NCI-H524 treated with DMSO at 0.1 percent for 48 hours (cell line): ENCODE measurements at regions not wholly inside any gene's neighbourhood (a gene's known extent, or its start where the extent isn't known, plus 50 kb on each side); places are given as distances from the start of the nearest gene placed in this dataset.
"Not testable (repeated sequence)": the region's sequence is repeated elsewhere in the genome, so short reads cannot be mapped to it uniquely, and the experiment has no call there.

Experiments
- DNase-seq: peaks from one replicate; lab custom pipeline; 2025; lab: John Stamatoyannopoulos, UW

DNA sequence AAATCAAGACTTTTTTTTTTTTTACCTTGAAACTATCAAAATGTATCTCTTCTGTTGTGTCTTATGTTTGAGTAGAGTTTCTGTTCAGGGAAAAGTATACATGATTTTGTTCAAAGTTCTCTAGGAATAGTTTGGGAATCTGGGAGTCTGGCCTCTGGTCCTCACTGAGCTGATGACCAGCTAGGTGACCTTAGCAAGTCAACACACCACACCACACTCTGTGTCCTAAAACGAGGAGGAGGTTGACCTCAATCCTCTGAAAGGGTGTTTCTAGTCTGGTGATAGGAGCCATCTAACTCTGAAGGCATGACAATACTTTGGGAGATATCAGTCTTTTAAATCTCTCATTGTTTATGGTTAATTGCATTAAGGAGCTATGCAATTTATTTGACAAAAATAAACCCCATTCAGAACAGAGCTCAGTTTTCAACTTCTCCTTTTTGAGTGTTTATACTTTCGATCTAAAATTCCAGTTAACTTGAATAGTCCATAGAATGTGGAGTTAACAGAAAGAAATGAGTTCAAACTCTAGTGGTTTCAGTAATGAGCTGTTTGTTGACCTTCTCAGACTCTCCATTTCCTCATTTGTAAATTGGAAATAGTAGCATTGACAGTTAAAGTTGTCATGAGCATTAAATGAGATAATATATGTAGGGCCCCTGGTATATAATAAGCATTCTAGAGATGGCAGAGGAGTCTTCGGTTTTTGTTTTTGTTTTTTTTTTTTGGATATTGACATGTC is 112.2 kb upstream of the LRRN1 start:
- DNase-seq = no peak

DNA sequence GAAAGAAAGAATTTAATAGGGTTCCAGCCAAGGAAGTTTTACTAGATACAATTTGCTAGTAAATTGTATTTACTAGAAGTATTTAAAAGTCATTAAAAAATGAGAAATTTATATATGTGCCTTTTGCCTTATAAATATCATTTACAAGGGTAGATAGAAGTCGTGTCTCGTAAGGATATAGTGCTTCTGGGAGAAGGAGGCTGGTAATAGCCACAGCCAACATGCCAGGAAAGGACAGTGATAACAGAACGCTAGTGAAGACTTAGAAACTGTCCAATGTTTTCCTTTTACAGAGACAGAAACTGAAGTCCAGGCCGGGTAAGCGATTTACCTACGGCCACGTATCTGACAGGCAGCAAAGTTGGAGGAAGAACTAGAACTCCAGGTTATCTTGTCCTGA is 113.5 kb upstream of the LRRN1 start:
- DNase-seq = no peak

DNA sequence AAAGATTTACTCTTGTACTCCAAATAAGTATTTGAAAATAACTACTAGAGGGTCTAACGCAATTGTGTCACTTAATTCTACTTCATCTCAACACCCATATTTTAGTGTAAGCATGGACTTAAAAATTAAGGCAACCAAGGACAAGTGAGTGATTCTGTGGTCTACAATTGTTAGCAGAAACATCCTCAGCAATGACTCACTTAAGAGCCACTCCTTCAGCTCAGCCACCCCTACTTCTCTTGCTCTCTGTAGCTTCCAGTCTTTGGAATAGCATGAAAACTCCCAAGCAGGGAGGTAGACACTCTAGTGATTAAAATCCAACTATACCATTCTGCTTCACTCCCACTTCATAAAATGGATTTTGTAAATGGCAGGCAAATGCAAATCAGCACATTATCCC is 116.0 kb upstream of the LRRN1 start:
- no peak for DNase-seq

DNA sequence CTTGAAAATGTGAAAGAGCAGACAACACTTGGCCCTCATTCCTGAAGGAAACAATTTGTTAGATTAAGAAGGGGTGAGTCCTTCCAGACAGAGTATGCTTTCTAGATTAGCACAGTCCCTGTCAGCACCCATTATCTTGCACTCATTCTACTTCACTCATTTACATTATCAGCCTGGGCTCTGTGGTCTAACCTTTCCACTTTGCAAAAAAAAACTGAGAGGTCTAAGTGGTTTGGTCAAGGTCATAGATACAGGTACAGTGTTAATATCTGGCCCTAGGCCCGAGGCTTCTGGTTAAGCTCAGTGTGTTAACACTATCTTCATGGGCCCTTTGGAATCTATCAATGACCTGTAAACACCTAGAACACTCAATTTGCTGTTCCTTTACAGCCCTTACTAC is 123.4 kb upstream of the LRRN1 start:
- no peak for DNase-seq

DNA sequence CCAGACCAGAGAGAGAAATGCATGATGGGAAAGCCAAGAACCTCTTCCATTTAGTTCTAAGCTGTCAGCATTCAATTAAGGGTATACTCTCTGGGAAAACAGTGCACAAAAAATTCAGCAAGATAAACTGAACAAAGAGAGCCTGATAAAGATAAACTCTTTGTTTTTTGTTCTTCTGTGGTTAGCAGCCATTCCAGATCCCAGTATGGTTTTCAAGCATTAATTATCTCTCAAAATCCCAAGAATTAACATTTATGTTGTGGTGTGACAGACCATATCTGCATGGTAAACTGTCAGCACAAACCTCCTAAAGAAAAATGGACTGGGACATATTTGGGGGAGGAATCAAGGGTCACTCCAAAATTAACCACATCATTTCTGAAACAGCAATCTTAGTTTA is 124.0 kb upstream of the LRRN1 start:
- DNase-seq = no peak

DNA sequence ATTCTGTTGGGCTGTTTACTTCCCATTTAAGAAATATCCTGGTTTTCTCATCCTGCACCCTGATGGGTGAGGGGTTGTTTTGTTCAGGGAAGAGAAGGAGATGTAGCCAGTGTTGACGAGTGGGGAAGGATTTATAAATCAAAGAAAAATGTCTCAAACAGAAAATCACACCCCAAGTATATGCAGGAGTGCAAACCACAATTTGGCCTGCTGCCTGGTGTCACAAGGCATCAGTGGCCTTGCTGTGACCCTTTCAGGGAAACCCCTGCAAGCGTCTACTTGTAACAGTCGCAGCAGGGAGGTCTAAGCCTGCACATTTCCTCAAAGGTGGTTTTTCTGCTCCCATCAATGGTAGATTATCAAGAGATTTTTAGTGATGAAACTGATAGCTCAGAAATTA is 132.6 kb upstream of the LRRN1 start:
- DNase-seq = no peak

DNA sequence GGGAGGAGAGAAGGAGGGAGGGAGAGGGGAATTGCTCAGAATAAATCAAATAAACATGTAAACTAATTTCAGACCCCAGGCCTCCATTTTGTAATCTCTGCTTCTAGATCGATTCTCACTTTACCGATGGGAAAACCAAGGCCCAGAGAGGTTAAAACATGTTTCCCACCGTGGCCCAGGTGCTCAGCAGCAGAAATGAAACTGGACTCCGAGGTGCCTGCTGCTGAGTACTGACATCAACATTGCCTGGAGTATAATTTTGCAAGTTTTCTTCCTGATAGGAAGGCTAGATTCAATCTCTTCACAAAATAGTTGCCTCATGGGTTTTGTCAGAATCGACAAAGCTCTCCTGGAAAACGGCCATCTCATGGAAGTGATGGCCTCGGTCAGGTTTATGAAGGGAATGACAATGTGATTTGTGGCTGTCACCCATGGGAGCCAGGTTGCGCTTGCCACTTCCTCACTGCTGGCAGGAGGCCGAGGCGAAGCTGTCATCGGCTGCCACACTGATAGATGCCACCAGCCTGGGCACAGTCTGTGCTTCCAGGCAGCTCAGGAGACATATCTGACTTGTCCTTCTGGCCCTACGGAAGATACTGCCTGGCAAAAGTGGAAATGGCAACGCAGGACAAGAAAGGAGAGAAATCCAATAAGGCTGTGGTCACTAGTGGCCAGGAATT is 133.1 kb upstream of the LRRN1 start:
- DNase-seq = no peak

DNA sequence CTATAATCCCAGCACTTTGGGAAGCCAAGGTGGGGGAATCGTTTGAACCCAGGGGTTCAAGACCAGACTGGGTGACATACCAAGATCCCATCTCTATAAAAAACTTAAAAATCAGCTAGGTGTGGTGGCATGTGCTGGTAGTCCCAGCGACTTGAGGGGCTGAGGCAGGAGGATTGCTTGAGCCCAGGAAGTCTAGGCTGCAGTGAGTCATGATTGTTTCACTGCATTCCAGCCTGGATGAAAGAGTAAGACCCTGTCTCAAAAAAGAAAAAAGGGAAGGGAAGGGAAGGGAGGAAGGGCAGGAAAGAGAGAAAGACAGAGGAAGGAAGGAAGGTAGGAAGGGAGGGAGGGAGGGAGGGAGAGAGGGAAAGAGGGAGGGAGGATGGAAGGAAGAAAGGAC is 133.7 kb upstream of the LRRN1 start:
- DNase-seq = no peak

DNA sequence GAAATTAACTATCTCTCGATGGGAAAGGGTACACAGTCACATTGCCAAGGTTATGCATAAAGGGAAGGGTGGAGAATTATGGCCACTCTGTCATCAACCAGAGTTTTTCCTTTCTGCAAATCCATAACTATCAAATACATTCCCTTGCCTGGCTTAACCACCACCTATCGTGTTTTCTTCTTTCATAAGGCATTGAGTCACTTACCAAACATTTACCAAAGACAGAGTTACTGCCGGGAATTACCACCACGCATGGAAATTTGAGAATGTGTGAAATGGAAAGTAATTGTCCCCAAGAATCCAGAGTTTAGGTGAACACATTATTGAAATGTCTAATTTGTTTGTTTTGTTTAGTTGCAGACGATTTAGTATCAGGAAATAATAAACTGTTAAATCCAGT is 134.3 kb upstream of the LRRN1 start:
- no peak for DNase-seq

DNA sequence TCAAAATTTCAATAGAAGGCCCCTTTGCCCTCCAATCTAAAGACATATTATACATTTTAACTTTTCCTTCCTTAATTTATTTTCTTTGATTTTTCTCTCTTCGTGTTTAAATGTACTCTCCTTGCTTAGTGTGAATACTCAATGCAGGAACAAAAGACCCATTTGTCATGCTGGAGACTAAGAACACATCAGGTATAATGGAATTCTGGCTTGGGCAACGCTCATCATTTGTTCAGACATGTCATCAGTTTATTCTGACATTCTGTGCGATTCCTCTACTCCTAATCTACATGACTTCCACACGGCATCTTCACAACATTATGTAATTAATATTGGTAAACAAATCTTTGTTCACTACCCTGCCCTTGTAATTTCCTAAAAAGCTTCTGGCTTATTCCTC is 136.6 kb upstream of the LRRN1 start:
- DNase-seq = no peak

DNA sequence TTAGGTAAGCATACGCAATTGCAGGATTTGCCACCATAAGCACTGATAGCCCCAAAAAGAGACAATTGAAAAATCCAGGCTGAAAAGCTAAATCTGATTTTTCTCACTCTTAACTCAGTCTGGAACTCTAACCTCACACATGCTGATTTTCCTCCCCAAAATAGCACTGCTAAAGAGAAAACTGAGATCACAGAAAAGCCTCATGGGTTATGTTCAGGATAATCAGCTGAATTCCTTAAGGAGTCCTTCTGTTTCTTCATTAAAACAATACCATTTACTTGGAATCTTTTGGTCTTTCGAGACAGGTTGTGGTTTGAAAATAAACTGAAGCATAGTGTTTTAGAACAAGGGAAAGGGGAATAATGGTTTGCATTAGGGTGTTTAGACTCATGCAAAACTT is 144.3 kb upstream of the LRRN1 start:
- DNase-seq = no peak

DNA sequence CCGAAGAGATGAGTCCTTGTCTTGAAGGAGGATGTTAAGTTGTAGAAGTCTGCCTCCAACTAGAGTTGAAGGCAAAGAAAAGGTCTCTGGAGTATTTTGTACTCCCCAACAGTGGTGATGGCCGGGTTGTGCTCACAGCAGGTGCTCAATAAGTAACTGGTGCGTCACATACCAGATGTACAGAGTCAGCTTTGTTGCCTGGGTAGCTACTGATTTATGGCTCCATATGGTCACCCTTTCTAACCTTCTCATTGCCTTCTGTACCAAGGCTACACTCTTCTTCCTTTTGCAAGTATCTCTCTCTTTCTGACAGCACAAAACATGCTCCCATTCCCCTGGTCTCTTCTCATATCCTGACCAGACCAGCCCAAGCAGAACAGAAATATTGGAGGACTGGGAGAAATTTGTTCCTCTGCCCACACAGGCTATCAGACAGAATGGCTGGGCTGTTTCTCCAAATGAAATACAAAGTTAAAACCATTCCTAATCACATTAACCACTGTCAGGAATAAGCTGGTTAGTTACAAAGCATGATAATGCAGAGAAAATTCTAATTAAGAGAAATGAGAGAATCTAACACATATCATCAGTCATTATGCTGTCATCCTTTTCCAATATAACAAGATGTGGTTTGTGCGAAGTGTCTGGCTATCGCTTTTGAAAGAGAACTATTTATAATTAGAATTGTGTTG is 150.1 kb upstream of the LRRN1 start:
- DNase-seq = peak; percentile 77

DNA sequence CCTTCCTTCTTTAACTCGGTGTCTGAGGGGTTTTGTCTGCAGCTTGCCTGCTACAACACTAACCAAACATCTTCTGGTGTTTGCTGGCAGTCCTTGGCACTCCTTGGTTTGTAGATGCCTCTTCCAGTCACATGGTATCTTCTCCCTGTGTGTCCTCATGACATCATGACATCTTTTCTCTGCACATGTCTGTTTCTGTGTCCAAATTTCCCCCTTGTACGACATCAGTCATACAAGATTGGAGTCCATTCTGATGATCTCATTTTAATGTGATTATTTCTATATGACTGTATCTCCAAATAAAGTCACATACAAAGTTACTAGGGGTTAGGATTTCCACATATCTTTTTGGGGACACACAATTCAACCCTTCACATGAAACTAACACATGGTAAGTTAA is 152.3 kb upstream of the LRRN1 start:
- no peak for DNase-seq

DNA sequence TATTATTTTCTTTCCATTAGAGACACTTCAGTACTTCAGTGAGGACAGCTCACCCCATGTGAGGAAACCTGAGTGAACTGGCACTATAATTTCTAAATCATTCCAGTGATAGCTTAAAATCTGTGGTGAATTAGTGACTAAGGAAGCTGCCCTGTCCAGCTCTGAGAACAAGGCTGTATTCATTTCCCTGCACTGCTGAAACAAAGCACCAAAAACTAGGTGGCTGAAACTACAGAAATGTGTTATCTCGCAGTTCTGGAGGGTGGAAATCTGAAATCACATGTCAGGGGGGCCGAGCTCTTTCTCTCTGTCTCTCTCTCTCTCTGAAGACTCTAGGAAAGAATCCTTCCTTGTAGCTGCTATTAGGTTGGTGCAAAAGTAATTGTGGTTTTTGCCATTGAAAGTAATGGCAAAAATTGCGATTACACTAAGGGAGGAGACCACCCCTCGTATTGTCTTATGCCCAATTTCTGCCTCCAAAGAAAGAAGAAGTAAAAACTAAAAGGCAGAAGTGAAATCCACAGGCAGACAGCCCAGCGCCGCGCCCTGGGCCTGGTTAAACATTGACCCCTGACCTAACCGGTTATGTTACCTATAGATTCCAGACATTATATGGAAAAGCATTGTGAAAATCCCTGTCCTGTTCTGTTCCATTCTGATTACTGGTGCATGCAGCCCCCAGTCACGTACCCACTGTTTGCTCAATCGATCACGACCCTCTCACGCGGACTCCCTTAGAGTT is 153.0 kb upstream of the LRRN1 start:
- DNase-seq = not testable (repeated sequence)

DNA sequence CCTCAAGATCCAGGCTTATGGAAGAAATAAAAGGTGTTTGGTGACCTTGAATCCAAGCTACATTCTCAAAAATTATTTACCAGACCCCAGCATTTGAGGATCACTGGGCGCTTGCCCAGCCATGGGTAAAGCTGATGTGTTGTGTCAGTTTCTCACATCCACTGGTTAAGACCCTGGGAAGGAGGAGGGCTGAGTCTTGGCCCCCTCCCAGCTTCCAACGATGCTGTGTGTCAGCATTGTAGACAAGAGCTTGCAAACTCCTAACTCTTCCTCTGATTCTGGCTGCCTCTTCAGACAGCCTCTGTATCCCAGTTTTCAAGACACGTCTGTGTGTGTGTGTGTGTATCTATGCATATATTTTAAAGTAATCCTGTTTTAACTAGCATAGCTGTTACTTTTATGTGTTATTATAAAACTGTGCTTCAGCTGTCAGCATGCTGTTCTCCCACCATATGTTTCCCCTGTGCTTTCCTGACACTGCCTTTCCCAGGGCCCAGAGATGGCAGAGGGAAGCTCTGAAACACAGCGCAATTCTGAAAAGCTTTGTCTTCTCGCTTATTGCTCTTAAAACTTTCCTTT is 157.3 kb upstream of the LRRN1 start:
- no peak for DNase-seq

DNA sequence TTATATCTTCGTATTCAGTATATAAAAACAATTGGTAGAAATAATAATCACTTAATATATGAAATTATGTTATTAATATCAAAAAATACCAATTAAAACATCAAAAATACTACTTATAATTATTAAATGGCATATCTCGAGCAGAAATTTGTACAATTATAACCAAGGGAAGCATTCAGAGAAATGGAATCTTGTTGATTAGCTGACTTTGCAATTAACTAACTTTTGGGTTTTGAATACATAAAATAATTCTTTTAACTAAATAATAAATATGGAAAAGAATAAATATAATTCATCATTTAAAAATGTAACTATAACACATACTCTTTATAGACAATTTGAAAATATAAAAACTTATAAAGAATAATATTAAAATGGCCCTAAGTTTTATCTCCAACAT is 160.2 kb upstream of the LRRN1 start:
- no peak for DNase-seq

DNA sequence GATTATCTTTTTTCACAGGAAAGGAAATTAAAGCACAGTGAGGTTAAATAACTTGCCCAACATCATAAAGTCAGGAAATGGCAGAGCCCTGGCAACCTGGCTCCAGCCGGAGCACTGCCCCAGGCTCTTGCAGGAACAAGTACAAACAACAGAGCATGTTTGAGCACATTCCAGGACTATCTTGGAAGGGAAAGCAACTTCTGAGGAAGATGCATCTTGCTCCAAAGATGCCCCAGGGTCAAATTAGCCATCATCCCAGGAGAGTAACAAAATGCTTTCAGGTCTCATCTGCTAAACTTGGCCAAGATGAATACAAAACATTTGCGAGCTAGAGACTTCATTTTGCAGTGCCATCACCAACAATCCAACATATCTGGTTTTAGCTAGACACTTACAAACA is 162.4 kb upstream of the LRRN1 start:
- no peak for DNase-seq

DNA sequence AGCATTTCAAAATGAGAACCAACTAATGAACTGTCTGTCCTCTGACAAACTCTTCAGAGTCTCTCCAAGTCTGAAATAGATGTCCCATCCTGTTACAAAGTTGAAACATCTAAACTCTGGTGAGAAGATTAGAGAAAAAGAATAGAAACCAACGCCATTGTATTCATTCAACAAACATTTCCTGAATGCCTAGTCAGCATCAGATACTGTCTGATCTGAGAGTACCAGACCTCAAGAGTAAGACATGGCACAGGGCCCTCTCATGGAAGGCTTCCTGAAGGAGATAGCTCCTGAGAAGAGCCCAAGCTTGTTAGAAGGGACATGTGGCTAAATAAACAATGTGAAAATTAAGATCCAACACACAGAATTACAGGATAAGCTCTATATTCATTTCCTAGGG is 164.1 kb upstream of the LRRN1 start:
- no peak for DNase-seq

DNA sequence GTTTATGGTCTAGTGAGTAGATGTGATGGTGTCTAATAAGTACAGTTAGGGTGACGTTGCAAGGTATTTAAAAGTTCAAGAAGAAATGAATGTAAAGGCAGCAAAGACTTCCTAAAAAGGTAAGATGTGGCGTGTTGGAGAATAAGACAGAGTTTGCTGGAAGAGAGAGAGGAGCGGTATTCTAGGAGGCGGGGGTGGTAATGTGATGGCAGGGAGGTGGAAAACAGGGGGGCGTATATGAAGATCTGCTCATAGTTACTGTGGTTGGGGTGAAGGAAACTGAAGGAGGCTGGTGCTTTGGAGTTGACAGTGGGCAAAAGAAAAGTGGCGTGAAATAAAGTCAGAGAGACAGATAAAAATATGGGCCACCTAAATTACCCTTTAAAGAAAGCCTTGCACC is 164.9 kb upstream of the LRRN1 start:
- DNase-seq = no peak

DNA sequence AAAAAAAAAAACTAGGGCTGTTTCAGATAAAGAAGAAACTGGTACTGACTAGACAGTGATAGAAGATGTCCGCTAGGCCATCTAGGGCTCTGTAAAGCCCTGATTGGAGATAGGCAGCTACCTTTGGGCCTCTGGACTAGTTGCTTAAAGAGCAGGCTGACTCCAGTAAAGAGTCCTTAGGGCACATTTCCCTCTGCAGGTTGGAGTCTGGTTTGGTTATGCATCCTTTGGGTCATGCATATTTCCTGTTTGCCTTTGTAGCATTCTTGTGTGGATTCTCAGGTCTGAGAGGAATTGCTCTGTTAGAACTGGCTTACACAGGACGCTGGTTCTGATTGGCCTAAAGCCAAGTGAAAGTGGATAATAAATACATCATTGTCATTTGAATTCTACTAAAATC is 165.5 kb upstream of the LRRN1 start:
- DNase-seq = no peak

DNA sequence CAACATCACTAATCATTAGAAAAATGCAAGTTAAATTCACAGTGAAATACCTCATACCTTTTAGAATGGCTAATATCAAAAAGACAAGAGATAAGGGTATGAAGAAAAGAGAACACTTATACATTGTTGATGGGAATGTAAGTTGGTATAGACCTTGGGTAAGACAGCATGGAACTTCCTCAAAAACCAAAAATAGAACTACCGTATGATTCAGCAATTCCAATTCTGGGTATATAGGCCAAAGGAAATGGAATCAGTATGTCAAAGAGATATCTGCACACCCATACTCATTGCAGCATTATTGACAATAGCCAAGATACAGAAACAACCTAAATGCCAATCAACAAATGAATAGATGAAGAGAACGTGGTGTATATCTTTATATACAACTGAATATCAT is 166.8 kb upstream of the LRRN1 start:
- DNase-seq = no peak

DNA sequence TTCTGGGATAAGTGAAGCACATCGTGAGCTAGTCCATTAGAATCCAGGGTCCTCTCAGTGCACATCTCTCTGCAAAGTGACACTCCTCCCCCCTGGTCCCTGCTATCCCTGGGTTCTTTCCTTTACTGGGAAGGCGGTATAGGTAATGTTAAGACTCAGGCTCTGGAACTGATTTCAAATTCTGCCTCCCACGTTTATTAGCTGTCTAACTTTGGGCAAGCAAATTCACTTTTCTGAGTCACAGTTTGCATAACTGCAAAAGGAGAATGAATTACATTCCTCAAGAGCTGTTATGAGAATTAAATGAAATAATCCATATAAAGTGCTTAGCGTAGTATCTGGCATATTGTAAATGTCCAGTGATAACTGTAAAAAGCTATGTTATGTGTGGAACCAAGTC is 168.1 kb upstream of the LRRN1 start:
- no peak for DNase-seq
